Coronary artery (tissue), 2 donors: ENCODE measurements at regions not wholly inside any gene's neighbourhood (a gene's known extent, or its start where the extent isn't known, plus 50 kb on each side); places are given as distances from the start of the nearest gene placed in this dataset.
"Not testable (repeated sequence)": the region's sequence is repeated elsewhere in the genome, so short reads cannot be mapped to it uniquely, and the experiment has no call there.

Source experiments
- DNase-seq: peaks from one replicate; pipeline ENCODE4 v3.0.0-alpha.2; 2017; ENCODE audit warnings: low spot score
- H3K27ac ChIP-seq, 2 donors: fragments of 200-600 bp; sonication (generic); one replicate each; pipeline ENCODE4 v1.5.1; 2016 to 2019
- H3K4me3 ChIP-seq: fragments of 200-600 bp; sonication (generic); 2 replicates; pipeline ENCODE4 v1.5.1; 2016; ENCODE audit warnings: mild to moderate bottlenecking, moderate library complexity
- TF ChIP-seq, protein P1 (sequence below): fragments of 200-600 bp; sonication (generic); IDR thresholded peaks from one replicate; pipeline ENCODE4 v1.5.1; 2019; ENCODE audit warnings: antibody characterized with exemption

- DNase-seq, result no peak
- no peak overlapping the region for H3K4me3 ChIP-seq
- TF ChIP-seq, protein P1, sequence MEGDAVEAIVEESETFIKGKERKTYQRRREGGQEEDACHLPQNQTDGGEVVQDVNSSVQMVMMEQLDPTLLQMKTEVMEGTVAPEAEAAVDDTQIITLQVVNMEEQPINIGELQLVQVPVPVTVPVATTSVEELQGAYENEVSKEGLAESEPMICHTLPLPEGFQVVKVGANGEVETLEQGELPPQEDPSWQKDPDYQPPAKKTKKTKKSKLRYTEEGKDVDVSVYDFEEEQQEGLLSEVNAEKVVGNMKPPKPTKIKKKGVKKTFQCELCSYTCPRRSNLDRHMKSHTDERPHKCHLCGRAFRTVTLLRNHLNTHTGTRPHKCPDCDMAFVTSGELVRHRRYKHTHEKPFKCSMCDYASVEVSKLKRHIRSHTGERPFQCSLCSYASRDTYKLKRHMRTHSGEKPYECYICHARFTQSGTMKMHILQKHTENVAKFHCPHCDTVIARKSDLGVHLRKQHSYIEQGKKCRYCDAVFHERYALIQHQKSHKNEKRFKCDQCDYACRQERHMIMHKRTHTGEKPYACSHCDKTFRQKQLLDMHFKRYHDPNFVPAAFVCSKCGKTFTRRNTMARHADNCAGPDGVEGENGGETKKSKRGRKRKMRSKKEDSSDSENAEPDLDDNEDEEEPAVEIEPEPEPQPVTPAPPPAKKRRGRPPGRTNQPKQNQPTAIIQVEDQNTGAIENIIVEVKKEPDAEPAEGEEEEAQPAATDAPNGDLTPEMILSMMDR, result no peak
- H3K27ac ChIP-seq, result no peak overlapping the region
Observed at GRCh38 chr9:87040410-87041009, 93.2 kb upstream of the GAS1 start.

DNA sequence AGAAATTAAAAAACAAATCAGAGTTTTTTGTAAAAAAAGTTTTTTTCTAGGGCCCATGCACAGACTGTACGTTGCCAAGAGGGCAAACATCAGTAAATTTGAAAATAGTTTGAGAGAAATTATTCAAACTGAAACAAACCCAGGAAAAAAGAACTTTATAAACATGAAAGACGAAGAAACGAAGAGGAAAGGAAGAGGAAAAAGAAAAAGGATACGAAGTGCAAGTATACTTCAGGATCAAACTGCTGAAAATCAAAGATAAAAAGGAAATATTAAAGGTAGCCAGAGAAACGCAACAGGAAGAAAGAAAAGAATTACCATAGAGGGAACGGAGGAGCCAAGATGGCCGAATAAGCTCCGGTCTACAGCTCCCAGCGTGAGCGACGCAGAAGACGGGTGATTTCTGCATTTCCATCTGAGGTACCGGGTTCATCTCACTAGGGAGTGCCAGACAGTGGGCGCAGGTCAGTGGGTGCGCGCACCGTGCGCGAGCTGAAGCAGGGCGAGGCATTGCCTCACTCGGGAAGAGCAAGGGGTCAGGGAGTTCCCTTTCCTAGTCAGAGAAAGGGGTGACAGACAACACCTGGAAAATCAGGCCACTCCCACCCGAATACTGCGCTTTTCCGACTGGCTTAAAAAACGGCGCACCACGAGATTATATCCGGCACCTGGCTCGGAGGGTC, 94.4 kb upstream of the GAS1 start:
- H3K4me3 ChIP-seq, DNase-seq: not testable (repeated sequence)

GRCh38 chr9:87049929-87050608, 102.8 kb upstream of the GAS1 start:
- not testable (repeated sequence) for H3K27ac ChIP-seq, H3K4me3 ChIP-seq, DNase-seq

More for the DNA sequence above, 94.4 kb upstream of the GAS1 start:
- not testable (repeated sequence) for H3K27ac ChIP-seq

- no peak overlapping the region for H3K27ac ChIP-seq
- TF ChIP-seq, protein P1, result no peak
- H3K4me3 ChIP-seq, result no peak overlapping the region
- DNase-seq, result no peak
Observed at GRCh38 chr9:87054999-87055686, 107.8 kb upstream of the GAS1 start.

DNA sequence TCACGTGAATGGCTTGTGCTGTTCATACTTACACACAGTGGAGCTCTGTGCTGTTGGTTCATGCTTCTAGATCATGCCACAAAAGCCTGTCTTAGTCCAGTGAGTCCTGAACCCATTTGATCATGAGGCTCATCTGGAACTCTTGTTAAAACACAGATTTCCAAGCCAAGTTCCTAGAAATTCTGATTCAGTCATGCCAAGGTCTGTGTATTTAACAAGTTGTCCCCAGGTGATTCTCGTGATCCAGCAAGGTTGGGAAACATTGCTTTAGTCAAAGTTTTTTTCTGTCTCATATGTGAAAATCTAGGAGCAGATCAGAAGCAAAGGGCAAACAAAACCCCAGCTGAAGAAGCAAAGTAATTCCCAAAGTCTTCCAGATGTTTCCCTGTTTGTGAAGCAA, 112.5 kb upstream of the GAS1 start:
- no peak overlapping the region for H3K4me3 ChIP-seq
- DNase-seq, result no peak
- no peak overlapping the region for H3K27ac ChIP-seq
- TF ChIP-seq, protein P1, result no peak

GRCh38 chr9:87062746-87063145, 115.4 kb upstream of the GAS1 start:
- no peak overlapping the region for H3K4me3 ChIP-seq
- no peak for DNase-seq
- H3K27ac ChIP-seq, result peak overlapping the region in 1 of 2 donors; percentile 68
- TF ChIP-seq, protein P1, result no peak

GRCh38 chr9:87063246-87063645, 115.9 kb upstream of the GAS1 start:
- peak overlapping the region in 1 of 2 donors; percentile 68 for H3K27ac ChIP-seq
- no peak overlapping the region for H3K4me3 ChIP-seq
- DNase-seq, result no peak
- TF ChIP-seq, protein P1, result no peak
